ENCODE measurements at regions not wholly inside any gene's neighbourhood (a gene's known extent, or its start where the extent isn't known, plus 50 kb on each side); places are given as distances from the start of the nearest gene placed in this dataset.

DNA sequence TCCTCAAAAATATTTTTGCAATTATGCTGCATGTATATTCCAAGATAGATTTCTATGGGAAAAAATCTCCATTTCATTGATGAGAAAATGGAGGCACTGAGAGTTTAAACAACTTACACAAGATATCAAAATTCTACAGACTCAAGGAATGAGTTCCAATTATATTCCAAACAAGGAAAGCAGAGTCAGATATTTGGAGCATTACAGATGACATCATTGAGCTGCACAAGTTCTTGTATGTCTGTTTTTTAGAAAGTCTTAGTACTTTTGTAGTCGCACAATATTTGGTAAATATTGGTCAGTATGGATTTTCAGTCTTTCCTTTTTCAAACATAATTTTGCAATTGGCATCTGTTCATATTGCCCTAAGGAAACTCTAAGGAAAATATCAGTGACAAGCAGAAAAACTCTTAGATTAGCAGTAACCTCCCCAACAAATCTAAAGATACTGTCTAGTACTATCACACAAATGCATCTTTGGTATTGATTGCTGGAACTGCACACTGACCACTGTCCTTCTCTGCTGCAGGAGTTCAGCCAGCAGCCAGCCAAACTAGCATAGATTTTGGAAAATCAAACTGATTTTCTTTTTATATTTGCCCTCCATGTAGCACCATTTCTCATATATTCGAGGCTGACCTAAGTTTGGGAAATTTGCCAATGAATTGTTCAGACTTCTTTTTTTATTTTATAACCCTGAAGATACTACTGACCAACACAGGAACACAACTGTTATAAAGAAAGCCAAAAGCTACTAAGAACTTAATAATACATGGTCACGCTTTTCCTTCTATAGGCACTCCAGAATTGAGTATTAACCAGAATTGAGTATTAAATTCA lies 51.7 kb upstream of the TBX18 start:
- DNase-seq (ENCODE audit: low read depth): no peak

All from HS-27A (cell line).